GM21528 (cell line): ENCODE measurements at regions not wholly inside any gene's neighbourhood (a gene's known extent, or its start where the extent isn't known, plus 50 kb on each side); places are given as distances from the start of the nearest gene placed in this dataset.

ENCODE experiments used
- ATAC-seq: cut with Tn5 transposase; IDR thresholded peaks from one replicate; pipeline ENCODE4 v1.9.1; 2021; ENCODE audit warnings: mild to moderate bottlenecking, moderate library complexity; ENCODE audit not compliant: unreplicated experiment, low FRiP score

DNA sequence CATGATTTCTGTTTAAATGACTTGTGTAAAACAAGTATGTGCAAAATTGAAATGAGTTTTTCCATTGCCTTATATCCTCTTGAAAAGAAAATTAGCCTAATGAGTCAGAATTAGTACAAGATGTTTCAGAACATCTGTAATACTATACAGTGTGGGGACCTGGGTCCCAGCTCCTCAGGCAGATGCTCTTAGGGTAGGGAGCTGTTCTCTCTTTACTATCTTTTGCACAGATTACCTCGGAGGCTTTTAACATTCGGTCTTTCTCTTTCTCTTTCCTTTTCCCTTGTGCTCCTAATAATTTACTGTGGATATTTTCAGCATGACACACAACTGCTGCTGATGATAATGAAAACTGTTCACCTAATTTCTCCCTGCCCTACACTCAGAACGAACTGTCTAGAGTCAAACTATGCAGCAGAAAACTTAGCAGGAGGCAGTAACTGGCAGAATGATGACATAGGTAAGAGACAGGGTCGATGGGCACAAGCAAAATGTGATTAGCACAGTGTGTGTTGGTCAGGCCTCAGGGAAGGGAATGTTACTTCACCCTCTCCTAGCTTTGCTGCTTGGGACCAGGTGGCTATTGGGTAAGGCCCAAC lies 455.3 kb downstream of the PDHA2 start:
- no peak for ATAC-seq

DNA sequence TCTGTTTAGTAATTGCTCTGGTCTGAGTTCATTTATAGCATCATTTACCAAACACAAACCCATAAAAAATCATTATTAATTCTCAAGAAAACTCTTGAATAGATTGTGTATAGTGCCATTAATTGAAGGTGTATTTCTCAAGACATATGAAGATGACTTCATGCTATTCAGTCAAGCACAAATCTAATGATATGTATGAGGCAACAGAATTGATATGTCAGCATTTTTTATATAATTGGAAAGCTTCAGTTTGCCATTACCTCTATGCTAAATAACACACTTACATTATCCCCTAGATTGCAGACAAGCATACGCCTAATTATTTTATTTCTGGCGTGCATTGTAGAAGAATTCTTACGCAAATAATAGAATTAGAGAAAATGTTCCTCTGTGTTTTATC lies 461.8 kb downstream of the PDHA2 start:
- ATAC-seq = no peak

DNA sequence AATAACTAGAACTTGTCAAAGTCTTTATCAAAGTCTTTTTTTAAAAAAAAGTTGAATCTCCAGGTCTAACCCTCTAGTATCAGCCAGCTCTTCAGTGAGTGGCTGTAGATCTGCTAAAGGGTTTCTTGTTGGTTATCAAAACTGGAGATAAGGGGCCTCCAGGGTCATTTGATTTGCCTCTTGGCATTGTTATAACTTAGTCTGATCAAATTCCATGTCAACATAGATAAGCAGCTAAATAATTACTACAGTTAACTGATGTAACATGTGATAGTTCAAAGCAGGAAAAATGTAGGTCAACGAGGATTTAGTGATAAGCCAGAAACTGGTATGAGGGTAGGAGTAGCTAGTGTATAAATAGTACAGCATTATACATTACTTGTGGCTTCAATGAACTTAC lies 465.1 kb downstream of the PDHA2 start:
- no peak for ATAC-seq

- no peak for ATAC-seq
Measured at GRCh38 chr4:96312046-96312685, 472.3 kb downstream of the PDHA2 start.

- no peak for ATAC-seq
Measured at GRCh38 chr4:96315815-96316214, 475.9 kb downstream of the PDHA2 start.

- no peak for ATAC-seq
Measured at GRCh38 chr4:96316776-96317175, 476.9 kb downstream of the PDHA2 start.

DNA sequence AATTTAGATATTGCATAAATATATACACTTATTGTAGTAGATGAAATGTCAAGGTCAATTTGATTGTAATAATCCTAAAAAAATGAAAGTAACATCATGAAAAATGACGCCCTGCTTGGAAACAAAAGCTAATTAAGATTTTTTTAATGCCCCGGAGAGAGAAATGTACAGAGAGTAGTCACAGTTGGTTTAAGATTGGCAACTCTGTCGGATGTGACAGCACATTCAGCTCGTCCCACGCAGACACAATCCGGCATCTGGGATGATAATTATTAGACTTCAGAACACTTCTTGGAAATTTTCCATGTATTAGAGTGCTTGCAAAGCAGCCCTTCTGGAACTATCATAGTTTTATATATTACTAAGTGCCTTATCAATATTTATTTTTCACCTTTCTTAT lies 478.0 kb downstream of the PDHA2 start:
- no peak for ATAC-seq

DNA sequence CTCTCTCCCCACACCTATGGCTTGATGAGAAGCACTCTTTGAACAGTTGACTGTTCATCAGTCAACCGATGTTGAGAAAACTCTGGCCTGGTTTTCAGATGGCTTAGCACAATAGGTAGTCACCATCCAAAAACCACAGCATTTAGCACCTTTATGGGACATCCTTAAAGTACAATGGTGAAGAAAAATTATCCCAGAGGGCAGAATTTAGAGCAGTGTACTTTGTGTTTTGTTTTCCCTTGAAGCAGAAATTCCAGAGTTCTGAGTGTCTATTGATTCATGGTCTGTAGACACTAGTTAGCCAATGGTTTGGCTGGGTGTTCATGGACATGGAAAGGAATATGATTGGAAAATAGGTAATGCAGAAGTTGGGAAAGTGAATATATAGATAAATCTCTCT lies 487.0 kb downstream of the PDHA2 start:
- ATAC-seq = no peak

- ATAC-seq = no peak
Measured at GRCh38 chr4:96342196-96342595, 502.3 kb downstream of the PDHA2 start.

DNA sequence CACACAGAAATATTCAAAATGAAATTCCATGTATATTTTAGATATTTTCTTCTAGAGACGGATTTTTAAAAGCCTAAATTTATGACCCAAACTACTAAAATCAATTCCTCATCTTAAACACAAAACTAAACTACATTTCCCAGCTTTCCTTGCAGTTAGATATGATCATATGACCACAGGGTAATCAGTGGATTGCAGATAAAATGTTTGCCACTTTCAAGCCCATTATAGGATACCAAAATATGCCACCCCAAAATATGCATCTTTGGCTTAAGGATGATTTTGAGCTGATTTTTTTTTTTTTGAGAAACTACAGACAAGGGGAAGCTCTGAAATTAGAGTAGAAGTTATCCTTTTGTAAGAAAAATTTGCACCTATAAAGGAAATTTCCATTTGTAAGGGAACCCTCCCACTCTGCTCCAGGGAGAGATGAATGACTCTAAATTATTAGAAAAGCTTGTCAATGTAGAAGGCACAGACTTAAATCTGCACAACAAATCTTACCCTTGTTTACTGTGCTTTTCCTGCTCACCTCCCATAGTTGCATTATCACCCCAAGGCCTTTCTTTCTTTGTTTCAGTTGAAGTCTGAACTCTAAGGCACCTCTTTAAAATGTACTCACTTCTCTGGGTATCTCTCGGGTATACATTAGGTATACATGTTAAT lies 503.0 kb downstream of the PDHA2 start:
- ATAC-seq = no peak

- ATAC-seq = no peak
Measured at GRCh38 chr4:96343836-96344235, 503.9 kb downstream of the PDHA2 start.

DNA sequence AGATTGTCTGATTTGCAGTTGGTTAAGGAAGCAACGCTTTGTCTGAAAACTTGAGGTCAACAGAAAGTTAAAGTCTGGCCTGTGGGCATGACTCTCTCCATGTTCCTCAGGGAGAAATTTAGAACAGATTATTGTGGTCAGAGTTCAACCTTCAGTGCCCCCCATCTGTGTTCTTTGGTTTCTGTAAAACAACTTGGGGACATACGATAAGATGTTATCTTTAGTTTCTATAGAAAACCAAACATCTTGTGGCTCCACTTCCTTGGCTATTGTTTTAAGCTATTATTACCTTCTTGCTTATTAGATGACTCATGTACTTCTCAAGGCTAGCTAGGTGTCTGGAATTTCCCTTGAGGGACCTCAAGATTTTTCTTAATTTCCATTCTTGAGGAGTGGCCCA lies 507.7 kb downstream of the PDHA2 start:
- ATAC-seq = no peak

DNA sequence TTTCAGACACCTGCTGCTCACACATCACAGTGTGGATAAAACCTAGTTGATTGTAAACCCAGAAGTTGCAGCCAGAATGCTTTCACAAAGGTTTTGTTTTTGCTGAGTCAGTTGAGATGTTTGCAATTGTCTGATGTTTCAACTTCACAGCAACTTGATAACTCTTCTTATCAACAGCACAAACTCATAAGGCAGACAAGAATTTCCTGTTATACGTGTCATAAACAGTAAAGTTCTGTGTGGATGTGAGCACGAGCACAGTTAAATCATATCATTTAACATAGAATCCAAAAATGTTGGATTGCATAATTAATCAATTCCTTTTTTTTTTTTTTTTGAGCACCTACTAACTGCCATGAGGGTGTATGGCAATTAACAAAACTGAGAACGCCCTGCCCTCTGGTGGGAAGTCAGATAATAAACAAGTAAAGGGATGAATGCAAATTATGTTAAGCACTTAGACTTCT lies 512.2 kb downstream of the PDHA2 start:
- ATAC-seq = no peak

DNA sequence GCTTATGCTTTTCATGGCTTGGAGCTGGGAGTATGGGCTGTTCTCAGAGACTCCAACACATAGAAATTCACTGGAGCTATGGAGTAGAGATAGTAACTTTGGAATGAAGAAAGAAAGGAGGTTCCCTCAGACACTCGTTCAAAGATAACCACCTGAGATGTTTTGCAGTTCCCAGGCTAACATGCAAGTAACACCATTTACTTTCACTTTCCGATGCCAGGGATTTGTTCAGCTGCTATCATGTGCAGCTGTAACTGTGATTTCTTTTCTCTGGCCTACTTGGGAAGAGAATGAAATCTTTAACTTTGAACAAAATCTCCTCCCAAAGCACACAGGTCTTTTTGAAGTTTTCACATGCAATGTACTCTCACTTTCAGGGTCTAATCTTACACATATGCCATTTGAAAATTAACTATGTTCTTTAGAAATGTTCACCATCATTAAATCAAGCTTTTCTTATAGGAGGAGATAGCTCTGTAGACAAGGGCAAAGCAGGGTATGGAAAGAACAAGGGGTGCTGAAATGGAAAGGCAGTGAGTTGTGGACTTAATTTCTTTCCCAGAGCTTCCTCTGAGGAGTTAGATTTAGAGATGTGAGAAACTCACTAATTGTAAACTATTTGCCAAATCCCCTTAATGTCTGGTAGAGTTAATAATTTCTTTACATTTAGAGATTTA lies 514.3 kb downstream of the PDHA2 start:
- ATAC-seq = no peak

- ATAC-seq = no peak
Measured at GRCh38 chr4:96355414-96355813, 515.5 kb downstream of the PDHA2 start.

- ATAC-seq = no peak
Measured at GRCh38 chr4:96356591-96357370, 516.9 kb downstream of the PDHA2 start.

GRCh38 chr4:96366632-96367031 lies 526.7 kb downstream of the PDHA2 start:
- ATAC-seq = no peak

GRCh38 chr4:96375367-96375766 lies 535.5 kb downstream of the PDHA2 start:
- ATAC-seq = no peak

GRCh38 chr4:96379524-96379923 lies 539.6 kb downstream of the PDHA2 start:
- no peak for ATAC-seq

- ATAC-seq = no peak
Measured at GRCh38 chr4:96380106-96380505, 540.2 kb downstream of the PDHA2 start.

GRCh38 chr4:96383349-96383748 lies 543.5 kb downstream of the PDHA2 start:
- ATAC-seq = no peak
